Mesenteric fat pad (tissue), 1 donor: ENCODE measurements at regions not wholly inside any gene's neighbourhood (a gene's known extent, or its start where the extent isn't known, plus 50 kb on each side); places are given as distances from the start of the nearest gene placed in this dataset.

Source experiments
- DNase-seq: peaks from one replicate; pipeline ENCODE4 v3.0.0-alpha.2; 2020; ENCODE audit warnings: low spot score
- donor health status: DM: yes; HTN: yes; CAD: no.

- peak; percentile 35 for DNase-seq
Observed at GRCh38 chr6:40722553-40723258, 135.5 kb upstream of the LRFN2 start.

DNA sequence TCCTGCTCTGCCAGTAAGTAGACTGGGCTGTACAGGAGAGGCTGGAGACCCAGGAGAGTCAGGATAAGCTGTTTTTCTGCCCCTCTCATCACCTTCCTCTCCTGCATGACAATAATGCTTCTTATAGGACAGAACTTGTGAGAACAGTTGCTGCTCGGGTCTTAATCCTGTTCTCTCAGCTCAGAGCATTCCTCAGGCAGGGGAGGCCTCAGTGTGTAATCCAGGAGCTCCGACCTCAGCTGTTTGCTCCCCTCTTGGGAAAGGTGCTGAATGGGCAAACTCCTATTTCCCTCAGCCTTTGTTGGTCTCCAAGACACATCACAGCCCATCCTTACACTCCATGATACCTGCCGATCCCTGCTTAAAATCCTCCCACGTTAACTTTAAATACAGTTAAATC lies 134.9 kb upstream of the LRFN2 start:
- DNase-seq: peak; percentile 28

- peak; percentile 73 for DNase-seq
Observed at GRCh38 chr6:40721271-40721952, 134.2 kb upstream of the LRFN2 start.

DNA sequence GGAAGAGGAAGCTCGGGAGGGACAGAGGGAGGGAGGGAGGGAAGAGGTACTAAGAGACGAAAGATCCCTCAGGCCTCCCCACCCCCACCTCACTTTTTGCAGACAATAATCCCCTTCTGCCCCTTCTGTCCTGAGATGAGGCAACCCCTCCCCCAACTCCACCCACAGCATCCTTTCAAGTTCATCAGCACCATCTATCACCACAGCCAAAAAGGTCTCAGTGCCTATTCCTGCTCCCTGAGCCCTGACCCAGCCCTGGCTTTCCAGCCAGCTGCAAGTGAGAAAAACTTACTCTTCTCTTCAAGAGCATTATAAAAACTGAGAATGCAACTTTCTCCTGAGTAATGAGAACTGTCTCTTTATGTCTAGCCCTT lies 133.2 kb upstream of the LRFN2 start:
- DNase-seq: no peak

DNA sequence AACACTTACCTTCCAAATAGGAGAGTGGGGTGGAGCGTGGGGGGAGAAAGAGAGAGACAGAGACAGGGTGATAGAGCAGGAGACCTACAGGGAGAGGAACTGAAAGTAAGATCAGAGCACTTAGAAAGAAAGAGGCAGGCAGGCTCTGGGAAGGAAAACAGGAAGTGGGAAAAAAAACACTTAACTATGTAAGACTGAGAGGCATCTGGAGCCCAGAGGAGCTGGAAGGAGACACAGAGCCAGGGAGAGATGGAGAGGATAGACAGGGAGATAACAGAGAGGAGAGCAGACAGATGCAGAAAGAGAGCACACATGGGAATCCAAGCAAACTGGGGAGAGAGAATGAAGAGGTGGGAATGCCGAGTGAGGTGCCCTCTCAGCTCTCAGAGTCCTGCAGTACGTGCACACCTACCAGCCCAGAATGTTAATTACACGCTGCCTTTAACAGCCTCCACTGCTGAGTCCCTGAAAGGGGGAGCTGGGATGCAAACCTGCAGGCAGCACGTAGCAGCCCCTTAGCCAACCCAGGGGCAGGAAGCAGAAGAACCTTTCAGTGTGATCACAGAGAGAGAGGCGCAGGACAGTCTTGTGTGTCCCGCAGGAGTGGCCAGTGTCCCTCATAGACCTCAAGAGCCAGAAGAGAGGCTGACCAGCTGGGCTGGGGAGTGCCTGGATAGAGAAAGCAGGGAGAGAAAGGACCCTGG lies 132.7 kb upstream of the LRFN2 start:
- DNase-seq: peak; percentile 69

- no peak for DNase-seq
Observed at GRCh38 chr6:40718401-40718800, 131.2 kb upstream of the LRFN2 start.

DNA sequence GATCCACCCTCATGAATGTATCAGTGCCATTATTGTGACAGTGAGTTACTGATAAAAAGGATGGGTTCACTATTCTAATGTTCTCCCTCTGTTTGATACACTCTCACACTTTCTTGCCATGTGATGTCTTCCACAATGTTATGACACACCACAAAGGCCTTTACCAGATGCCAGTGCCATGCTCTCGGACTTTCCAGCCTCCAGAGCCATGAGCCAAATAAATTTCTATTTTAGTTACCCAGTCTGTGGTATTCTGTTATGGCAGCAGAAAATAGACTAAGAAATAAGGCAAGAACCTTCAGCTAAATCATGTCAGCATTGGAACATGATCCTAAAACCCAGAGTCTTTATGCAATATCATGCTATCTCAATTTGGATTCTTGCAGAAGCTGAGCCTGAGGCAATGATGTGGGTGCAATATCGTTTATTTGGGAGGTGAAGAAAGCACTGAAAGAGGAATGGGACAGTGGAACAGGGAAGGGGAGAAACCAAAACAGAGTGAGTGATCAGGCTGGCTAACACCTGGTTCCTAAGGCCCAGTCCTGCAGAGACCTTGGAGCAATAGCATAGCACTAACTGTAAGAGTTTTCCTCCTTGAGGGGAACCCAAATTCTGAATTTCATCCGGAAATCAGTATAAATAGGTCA lies 130.4 kb upstream of the LRFN2 start:
- DNase-seq: no peak

GRCh38 chr6:40715570-40716403 lies 128.6 kb upstream of the LRFN2 start:
- DNase-seq: peak; percentile 71

- peak; percentile 20 for DNase-seq
Observed at GRCh38 chr6:40714576-40715564, 127.7 kb upstream of the LRFN2 start.

- peak; percentile 45 for DNase-seq
Observed at GRCh38 chr6:40714143-40714542, 127.0 kb upstream of the LRFN2 start.

DNA sequence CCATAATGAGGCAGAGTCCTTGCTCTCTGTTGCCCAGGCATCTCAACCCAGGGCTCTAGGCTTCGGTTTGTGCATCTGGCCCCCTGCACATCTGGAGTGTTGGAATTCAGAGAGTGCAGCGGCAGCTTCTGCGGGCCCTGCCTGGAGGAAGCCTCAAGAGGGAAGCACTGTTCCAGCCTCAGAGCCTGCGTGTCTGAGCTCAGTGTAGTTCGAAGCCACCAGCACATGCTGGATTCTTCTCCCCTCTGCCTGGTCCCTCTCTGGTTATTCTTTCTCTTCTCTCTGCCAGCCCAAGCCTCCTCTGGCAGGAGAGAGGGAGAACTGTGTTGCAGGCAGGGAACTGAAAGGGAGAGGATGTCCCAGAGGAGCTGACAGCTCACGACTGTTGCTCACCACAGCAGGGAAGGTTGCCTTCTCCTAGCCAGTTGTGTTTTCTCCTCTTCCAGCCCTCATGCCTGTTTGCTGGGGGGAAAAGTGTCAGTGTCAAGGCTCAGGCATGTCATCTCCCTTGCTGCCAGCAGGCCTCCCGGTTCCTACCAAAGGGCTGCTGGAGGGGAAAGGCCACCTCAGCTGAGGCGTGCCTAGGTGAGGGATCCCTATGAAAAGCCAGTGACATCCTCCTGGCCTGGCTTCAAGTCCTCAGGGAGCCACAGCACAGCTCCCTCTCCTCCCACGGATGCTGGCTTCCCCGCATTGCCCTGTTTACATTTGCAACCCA lies 126.0 kb upstream of the LRFN2 start:
- DNase-seq: peak; percentile 82

- DNase-seq: peak; percentile 49
Observed at GRCh38 chr6:40710626-40711330, 123.6 kb upstream of the LRFN2 start.

- DNase-seq: no peak
Observed at GRCh38 chr6:40708049-40708448, 120.9 kb upstream of the LRFN2 start.

DNA sequence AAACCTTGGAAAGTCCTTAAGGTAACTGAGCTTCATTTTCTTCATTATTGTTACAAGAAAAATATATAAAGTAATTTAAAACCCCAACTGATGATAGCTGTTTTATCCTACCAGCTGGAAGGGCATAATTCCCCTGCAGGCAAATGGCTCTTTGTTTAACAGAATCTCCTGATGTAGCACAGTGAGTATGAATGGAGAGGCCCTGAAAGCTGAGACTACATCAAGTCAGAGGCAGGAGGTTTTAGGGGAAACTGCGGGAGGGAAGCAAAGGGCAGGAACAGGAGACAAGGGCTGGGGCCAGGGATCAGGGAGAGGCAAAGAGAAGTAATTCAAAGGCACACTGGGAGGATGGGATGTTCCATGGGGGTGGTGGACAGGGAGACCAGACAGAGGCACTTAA lies 119.0 kb upstream of the LRFN2 start:
- DNase-seq: peak; percentile 47

GRCh38 chr6:40705354-40705753 lies 118.2 kb upstream of the LRFN2 start:
- no peak for DNase-seq

GRCh38 chr6:40701352-40702007 lies 114.3 kb upstream of the LRFN2 start:
- DNase-seq: no peak

DNA sequence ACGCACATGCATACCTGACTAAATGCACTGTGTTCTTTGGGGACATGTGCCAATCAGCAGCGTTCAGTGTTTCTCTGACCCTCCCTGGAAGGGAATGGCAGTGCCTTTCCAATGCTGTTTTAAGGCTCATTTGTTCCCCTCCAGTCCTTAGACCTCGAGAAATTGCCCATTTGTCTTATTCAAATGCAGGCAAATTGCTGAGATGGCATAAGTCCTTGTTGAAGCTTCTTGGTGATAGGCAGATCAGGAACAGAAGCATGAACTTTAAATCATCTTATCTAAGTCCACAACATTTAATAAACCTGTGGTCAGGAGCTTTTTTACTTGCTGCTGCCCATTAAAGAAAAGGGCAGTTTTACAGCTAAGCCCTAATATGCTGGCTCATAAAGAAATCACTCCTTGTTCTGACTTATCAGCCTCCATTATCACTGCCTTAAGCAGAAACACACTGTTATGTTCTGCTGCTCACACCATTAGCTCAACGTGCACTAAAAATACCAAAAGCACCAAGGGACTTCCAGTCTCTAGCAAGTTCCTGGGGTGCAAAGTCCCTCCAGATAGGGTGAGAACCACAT lies 112.9 kb upstream of the LRFN2 start:
- no peak for DNase-seq
